Fibroblast of the aortic adventitia (primary cell): ENCODE measurements at regions not wholly inside any gene's neighbourhood (a gene's known extent, or its start where the extent isn't known, plus 50 kb on each side); places are given as distances from the start of the nearest gene placed in this dataset.

Experiments
- DNase-seq: peaks from one replicate; pipeline ENCODE4 v3.0.0-alpha.2; 2010; ENCODE audit warnings: low read depth
- H3K4me3 ChIP-seq: 2 replicates; pipeline ENCODE4 v1.5.1; 2011; ENCODE audit warnings: low read depth, mild to moderate bottlenecking, control low read depth, low read length, moderate library complexity
- CTCF ChIP-seq: IDR thresholded peaks from 2 replicates; pipeline ENCODE4 v1.5.1; 2011; ENCODE audit warnings: mild to moderate bottlenecking, low read length, control low read depth, inconsistent platforms; ENCODE audit not compliant: insufficient read depth

GRCh38 chr12:93085383-93086287, 156.5 kb upstream of the EEA1 start:
- no peak for DNase-seq
- no peak overlapping the region for H3K4me3 ChIP-seq
- TF ChIP-seq CTCF, result no peak

GRCh38 chr12:93086288-93086727, 157.2 kb upstream of the EEA1 start:
- no peak for DNase-seq
- H3K4me3 ChIP-seq, result no peak overlapping the region
- no peak for TF ChIP-seq CTCF

- no peak overlapping the region for H3K4me3 ChIP-seq
- TF ChIP-seq CTCF, result no peak
- no peak for DNase-seq
Measured at GRCh38 chr12:93087840-93088610, 158.9 kb upstream of the EEA1 start.

GRCh38 chr12:93089805-93090569, 160.9 kb upstream of the EEA1 start:
- DNase-seq, result peak; percentile 71
- no peak for TF ChIP-seq CTCF
- H3K4me3 ChIP-seq, result no peak overlapping the region

- peak; percentile 78 for DNase-seq
- no peak overlapping the region for H3K4me3 ChIP-seq
- no peak for TF ChIP-seq CTCF
Measured at GRCh38 chr12:93090731-93091172, 161.7 kb upstream of the EEA1 start.

GRCh38 chr12:93091886-93092648, 163.0 kb upstream of the EEA1 start:
- H3K4me3 ChIP-seq, result no peak overlapping the region
- DNase-seq, result no peak
- no peak for TF ChIP-seq CTCF
